ENCODE measurements at regions not wholly inside any gene's neighbourhood (a gene's known extent, or its start where the extent isn't known, plus 50 kb on each side); places are given as distances from the start of the nearest gene placed in this dataset.
A peak's percentile ranks its signal among the peaks of the same experiment; 100 is the strongest.
"Not testable (repeated sequence)": the region's sequence is repeated elsewhere in the genome, so short reads cannot be mapped to it uniquely, and the experiment has no call there.

DNA sequence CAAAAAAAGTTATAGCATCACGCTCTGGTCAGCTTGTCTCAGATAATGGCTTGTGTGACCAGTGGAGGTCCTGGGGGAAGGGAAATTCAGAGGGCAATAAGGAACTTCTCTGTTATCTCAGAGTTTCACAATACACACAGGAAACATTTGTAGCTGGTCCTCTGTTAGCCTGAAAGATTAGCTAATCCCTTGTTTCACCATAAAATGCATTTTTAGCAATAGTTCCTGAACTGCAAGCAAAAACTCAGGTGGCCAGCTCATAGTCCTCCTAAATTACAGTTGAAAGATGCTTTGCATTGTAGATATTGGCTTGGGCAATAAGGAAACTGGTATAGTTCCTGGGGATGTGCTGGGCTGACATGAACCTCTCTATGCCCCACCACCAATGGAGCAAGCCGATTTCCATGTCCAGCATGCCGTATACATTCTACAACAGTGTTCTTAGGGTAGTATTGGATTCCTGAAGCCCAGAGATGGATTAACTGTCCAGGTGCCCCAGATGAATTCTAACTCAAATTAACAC, 141.5 kb upstream of the TBL1XR1 start:
- DNase-seq (ENCODE audit: low spot score), result no peak

DNA sequence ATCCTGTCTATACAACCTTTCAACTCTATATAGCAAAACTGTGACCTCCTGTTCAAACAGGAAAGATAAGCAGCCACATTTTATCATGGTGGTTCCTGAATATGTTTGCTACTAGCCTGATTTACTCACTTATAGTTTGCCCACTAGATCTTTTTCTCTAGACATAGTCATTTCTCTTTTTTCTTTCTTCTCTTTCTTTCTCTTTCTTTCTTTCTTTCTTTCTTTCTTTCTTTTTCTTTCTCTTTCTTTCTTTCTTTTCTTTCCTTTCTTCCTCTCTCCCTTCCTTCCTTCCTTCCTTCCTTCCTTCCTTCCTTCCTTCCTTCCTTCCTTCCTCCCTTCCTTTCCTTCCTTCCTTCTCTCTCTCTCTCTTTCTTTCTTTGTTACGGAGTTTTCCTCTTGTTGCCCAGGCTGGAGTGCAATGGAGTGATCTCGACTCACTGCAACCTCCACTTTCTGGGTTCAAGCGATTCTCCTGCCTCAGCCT, 142.0 kb upstream of the TBL1XR1 start:
- DNase-seq (ENCODE audit: low spot score), result not testable (repeated sequence)

DNA sequence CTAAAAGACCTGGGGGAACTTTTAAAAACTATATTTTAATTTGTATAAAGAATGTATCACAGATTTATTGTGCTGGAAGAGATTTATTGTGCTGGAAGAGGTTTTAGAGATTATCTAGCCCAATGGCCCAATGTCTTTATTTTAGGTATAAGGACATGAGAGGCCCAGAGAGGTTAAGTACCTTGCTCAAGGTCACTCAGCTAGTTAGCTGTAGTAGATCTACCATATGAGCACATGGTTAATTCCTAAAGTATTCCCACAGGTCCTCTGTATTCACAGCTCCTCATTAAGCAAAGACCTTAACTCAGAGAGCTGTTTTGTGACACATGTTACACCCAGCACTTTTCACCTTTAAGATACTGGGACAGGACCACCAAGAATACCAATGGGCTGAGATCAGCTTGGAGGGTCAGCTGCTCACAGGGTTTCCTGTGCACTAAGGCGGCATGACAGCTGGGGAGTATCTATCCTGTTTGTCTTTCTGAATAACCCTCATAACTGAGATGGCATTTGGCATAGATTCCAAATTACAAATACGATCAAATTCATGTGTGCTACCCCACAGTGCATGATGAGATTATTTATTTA, 143.1 kb upstream of the TBL1XR1 start:
- DNase-seq (ENCODE audit: low spot score), result no peak

DNA sequence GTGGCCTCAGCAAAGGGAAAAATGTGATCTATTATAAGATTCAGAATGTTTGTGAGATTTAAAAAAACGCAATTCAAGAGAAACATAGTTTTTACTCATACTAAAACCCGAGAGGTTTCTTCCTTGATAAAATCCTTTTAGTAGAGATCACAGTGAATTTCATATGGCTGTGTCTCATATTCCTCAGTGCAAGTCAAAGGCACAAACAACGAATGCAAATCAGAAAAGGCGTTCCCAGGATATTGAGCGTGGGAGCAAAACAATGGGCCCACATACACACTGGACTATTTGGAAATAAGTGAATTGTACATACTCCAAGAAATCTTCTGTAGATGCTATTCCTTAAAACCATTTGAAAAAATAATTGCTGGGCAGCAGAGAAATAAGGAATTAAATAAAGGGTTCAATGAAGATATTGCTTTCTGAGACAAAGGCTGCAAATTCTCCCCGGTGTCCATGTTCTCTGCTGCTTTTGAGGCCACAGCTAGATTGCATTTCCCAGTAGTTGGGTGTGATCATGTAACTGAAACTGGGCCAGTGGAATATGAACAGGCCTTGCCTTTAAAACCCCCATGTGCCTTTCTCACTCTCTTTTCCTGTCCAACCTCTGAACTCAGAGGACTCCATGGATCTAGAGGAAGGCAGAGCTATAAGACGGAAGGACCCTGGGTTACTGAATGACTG, 144.6 kb upstream of the TBL1XR1 start:
- no peak for DNase-seq (ENCODE audit: low spot score)

DNA sequence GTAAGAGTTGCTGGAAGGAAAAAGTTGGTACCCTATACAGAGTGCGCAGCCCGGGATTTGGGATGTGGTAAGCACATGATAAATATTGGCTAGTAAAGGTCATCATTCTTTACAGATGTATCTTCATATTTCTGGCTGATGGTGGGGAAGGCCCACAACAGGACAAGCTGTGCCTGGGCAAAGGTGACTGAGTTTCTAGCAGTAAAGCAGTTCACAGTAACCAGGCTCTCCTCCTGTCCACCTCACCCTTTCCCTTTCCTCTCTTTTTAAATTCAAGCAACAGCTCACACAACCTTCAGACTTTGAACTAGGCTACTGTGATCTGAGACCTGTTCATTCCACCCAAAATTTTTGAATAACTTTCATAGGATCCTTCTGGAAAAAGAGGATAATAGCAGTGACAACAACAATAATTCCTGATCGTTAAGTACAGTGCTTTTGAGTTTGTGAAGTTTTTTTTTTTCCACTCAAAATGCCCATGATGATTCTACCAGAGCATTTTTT, 145.9 kb upstream of the TBL1XR1 start:
- no peak for DNase-seq (ENCODE audit: low spot score)

DNA sequence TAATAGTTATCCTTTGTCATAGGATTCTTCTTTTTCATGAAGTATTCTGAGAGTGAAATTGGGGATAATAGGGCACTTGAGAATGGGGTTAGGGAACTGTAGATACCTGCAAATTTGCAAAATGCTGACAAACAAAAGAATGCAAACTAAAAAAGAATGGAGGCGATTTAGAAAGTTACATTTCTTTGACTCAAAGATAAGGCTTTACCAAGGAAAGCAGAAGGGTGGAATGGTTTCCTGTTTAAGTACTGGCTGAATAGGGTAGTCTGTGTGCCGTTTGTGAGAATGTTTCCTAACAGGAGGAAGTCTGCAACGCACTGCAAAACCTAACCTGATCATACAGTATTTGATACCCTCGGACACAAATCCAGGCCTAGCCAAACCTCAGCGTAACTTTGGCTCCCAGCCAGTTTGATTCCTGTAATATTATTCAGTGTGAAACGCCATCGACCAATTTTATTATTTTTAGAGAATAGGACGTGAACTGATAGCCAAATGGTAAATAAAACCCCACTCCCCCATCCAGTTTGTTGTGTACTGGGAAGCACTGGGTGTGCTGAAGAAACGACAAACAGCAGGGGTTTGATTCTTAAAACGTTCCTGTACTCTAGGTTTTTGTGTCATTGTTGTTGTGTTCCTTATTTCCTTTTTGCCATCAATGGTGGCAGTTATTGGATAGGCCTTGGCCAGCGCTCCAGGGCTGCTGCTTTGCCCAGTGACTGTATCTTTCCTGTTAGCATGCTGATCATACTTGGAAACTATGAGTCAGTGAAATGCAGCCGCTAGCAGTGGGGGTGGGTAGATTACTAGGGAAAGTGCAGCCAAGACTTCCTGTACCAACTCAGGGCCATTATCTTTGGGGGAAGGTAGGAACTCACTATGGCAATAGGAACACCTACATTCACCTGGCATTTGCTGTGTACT, 148.0 kb upstream of the TBL1XR1 start:
- peak; percentile 100 for DNase-seq (ENCODE audit: low spot score)

DNA sequence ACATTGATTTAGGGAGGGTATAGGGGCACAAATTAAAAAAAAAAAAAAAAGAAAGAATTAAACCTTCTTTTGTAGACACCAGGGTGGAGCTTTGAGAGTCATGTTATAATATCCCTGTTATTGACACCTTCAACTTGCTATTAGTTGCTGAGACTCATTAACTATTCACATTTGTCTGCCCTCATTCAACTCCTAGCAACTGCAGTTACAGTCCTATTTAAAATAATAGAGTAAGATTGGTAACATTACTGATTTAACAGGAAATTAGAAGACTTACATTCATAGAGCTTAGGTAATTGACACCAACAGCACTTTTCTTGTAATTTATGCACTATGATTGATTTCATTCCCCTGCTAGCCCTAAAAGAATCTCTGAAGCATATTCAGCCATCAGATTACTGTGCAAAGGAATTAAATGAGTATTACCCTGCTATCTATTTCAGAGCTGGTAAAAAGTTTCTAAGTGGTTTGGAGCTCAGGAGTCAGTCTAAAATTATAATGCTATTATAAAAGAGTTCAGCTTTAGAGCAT, 148.8 kb upstream of the TBL1XR1 start:
- peak; percentile 17 for DNase-seq (ENCODE audit: low spot score)

DNA sequence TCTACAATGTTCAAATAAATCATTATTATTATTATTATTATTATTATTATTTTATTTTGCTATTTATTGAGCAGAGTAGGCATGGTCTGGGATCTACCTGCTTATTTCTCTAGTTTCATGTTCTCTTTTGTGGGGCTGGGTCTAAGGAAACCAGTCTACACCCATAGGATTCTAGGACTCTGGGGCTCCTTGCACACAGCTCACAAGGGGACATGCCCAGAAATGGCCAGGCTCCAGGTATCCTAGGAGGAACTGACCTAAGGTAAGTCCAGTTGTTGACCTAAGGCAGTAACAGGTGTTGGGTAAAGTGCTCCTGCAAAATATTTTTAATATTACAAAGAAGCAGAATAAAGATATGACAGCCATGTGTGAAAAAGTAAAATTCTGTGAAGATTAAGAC, 149.6 kb upstream of the TBL1XR1 start:
- DNase-seq (ENCODE audit: low spot score), result no peak

DNA sequence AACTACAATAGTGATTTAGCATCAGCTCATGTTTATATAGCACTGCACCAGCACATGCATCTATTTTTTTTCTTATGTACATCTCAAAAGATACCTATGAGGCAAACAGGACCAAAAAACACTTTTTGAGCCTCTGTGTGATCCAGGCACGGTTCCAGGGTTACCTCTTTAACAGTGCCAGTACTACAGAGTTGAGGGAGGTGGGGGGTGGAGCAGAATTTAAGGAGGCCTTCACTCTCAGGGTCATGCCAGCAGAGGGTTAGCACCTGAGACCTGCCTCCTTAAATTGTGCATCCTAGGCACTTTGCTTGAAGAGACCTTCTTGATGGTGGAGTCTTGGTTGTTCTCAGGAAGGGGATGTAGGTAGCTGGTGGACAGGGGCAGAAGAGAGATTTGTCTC, 150.3 kb upstream of the TBL1XR1 start:
- DNase-seq (ENCODE audit: low spot score), result no peak

DNA sequence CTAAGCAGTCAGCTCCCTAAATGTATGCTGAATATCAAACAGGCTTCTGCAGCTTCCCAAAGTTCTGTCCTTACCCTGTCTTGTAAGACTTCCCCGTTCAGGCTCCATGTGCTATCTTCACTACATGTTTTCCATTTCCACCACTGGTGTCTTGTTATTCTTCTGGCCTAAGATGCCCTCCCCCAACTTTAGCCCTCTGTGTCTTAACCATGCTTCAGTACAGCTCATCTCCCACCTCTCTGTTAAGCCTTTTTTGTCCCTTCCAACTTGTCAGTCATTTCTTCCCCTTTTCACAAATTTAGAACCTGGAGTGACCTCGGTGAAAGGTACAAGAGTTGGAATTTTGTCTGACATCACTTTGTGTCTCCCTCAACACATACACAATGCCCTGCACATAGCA, 151.7 kb upstream of the TBL1XR1 start:
- no peak for DNase-seq (ENCODE audit: low spot score)

DNA sequence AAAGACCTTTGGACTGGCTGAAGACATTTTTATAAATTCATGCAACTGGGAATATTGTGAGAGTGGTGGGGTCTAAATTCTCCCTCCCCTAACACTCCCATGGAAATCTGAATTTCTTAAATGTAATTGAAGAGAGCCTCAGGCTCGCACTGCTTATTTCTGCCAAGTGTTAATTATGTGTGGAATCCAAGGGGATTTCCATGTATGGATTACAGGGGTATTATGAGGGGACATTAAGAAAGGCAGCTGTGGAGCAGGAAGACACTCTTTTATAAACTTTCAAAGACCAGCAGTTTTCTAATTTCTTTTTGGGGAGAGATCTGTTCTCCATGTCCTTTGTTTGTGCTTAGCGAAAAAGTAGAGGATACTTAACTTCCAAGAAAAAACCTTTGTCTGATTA, 152.1 kb upstream of the TBL1XR1 start:
- no peak for DNase-seq (ENCODE audit: low spot score)

DNA sequence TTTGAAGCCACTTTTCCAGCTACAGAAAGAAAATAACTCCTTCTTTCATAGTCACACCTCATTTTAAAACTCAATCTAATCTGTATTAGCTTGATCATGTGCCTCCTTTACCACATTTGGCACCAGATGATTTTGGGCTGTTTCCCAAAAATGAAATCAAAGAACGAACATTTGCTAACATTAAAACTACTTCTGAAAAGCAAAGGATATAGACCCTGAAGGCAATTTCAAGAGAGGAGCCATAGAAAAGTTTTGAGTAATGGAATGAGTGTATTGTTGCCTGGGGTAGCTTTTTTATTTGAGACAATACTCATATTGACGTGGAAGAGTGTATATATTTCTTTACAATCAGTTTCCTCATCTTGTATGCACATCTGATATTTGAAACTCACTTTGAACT, 152.8 kb upstream of the TBL1XR1 start:
- DNase-seq (ENCODE audit: low spot score), result no peak

DNA sequence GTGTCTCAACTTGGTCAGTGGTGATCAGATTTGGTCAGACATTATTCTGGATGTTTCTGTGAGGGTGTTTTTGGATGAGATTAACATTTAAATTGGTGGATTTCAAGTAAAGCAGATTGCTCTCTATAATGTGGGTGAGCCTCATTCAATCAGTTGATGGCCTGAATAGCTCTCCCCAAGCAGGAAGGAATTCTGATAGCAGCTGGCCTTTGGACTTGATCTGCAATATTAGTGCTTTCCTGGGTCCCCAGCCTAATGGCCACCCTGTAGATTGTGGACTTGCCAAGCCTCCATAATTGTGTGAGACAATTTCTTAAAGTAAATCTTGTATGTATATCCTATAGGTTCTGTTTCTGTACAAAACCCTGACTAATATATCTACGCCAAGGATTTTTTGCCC, 153.9 kb upstream of the TBL1XR1 start:
- no peak for DNase-seq (ENCODE audit: low spot score)

DNA sequence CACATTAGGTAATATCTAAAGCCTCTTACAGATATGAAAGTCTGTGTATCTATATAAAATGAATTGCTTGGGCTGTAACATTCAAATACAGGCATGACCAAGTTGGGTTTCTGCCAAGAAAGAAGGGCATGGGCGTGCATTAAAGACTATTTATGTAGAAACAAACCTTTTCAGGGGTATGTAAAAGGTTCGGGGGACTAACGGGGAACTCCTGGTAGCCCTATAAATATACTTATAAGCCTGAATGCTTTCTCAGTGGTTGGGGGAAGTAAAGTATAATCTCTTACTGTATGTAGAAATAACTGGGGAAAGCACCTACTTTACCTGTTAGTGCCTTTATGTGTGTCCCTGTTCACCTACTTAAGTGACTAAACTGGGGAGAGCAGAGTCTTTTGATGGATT, 154.5 kb upstream of the TBL1XR1 start:
- DNase-seq (ENCODE audit: low spot score), result no peak

DNA sequence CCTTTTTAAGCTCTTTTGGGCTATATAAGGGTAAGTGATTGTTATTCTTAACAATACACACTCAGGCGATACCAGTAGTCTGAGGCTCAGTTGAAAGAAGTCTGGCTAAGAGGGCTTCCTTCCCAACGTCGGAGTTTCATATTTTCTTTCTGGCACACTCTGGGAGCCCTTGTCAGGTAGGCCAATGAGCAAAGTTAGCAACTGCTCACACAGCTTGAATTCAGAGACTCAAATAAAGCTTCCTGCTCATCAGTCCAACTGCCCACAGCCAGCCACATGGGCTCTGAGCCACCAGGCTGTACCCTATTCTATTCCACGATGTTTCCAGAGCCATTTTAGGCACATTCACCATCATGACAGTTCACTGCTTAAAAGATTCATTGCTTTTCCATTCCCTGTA, 155.1 kb upstream of the TBL1XR1 start:
- no peak for DNase-seq (ENCODE audit: low spot score)

DNA sequence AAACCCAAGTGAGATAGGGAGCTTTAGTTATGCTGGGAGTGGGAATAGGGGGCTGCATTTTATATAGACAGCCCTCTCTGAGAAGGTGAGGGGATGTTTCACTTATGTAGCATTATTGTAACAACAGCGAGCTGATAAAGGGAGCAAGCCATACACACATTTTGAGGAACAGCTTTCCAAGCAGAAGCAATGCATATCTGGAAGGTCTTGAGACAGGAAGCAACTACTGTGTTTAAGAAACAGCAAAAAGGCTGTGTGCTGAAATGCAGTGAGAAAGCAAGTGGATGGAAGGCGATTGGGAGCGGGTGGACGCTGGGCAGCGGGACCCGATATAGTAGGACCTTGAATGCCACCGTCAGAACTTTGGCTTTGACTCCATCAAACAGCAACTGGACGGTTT, 155.9 kb upstream of the TBL1XR1 start:
- DNase-seq (ENCODE audit: low spot score), result no peak

DNA sequence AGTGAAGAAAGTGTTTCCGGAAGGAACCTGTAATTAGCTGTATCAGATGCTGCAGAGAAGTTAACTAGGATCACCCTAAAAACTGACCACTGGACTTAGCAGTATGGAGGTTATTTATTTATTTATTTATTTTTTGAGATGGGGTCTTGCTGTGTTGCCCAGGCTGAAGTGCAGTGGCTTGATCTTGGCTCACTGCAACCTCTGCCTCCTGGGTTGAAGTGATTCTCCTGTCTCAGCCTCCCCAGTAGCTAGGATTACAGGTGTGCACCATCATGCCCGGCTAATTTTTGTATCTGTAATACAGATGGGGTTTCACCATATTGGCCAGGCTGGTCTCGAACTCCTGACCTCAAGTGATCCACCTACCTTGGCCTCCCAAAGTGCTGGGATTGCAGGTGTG, 156.6 kb upstream of the TBL1XR1 start:
- not testable (repeated sequence) for DNase-seq (ENCODE audit: low spot score)

DNA sequence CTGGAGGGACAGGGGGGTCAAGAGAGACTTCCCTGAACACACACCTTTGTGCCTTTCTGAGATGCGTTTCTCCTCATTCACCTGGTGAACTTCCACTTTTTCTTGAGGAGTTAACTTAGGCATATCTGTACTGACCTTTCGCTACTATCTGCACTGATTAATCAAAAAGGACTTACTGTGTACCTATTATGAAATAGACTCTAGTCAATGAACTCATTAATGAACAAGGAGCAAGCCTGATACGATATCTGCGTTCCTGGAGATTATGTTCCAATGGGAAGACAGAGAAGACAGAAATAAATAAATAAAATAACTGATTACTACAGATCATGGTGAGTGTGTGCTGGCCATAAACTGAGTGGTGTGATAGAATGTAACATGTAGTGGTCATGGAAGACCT, 157.2 kb upstream of the TBL1XR1 start:
- DNase-seq (ENCODE audit: low spot score), result no peak

DNA sequence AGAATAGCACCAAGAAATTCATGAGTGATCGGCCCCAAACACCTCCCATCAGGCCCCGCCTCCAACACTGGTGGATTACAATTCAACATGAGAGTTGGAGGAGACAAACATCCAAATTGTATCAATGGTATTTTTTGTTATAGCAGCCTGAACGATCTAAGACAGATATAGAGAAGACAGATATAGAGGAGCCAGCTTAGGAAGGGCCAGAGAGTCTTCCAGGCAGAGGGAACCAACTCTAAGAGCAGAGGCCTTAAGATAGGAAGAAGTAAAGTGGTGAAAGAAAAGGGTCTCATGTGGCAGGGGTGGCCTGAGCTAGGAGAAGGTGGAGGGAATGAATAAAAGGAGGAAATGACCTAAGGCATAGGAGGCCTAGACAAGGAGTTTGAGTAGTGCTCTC, 158.8 kb upstream of the TBL1XR1 start:
- no peak for DNase-seq (ENCODE audit: low spot score)

DNA sequence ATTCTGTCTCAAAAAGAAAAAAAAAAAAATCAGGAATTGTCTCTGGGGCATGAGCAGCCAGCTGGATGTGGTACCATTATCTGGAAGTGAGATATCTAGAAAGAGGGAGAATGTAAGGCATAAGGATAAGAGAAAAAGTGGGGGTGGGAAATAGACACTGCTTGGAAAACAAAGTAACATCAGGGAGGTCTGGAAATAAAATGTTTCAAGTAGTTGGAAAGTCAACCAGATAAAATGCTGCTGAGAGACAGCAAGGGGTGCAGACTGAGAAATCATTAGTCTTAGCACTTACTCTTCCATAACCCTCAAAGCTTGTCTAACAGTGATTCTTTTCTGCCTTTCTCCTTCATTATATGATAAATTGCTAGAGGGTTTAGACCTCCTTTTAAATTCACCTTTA, 159.7 kb upstream of the TBL1XR1 start:
- no peak for DNase-seq (ENCODE audit: low spot score)

DNA sequence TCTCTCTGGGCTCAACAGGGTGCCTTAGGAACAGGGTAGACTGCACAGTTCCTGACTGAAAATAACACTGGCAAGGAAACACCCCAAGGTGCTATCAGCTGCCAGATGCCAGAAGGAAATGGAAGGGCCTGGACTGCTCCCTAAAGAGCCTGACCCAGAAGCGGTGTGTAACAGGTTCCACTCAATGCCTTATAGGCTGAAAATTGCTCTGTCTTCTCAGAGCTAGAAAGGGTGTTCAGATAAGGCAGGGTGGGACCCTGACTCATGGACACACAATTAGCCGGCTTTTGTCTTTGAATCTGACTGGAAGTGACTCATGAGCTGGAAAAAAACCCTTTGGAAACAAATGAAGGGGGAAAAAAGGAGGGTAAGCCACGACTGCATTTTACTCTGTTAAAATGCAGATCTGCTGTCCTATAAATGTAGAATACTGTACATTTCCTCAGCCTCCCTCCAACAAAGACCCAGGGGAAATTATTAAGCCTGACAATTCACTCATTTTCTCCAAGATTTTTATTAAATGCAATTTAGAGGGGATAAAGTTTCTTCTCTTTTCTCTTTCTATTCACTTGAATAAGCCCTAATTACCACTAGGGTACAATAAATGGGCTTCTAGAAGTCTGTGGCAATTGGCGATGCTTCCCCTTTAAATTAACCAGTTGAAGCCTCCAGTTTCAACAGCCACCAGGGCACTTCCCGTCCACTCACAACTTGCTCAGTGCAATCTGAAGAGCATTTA, 160.2 kb upstream of the TBL1XR1 start:
- DNase-seq (ENCODE audit: low spot score), result peak; percentile 92
